Right atrium auricular region (tissue), 2 donors: ENCODE measurements at regions not wholly inside any gene's neighbourhood (a gene's known extent, or its start where the extent isn't known, plus 50 kb on each side); places are given as distances from the start of the nearest gene placed in this dataset.

ENCODE experiments used
- DNase-seq: peaks from one replicate; pipeline ENCODE4 v3.0.0-alpha.2; 2019; ENCODE audit warnings: low spot score
- H3K27ac ChIP-seq, 2 donors: fragments of 200-600 bp; sonication (generic); 1 replicate in 1 of 2; 2 replicates in 1 of 2; pipeline ENCODE4 v1.5.1; 2016 to 2019
- H3K27me3 ChIP-seq, 2 donors: fragments of 200-600 bp; sonication (generic); one replicate each; pipeline versions ENCODE4 v1.5.1 to v1.6.0; 2017 to 2019
- H3K36me3 ChIP-seq: fragments of 200-600 bp; sonication (generic); one replicate; pipeline ENCODE4 v1.5.1; 2016
- H3K4me1 ChIP-seq, 2 donors: fragments of 200-600 bp; sonication (generic); one replicate each; pipeline versions ENCODE4 v1.5.1 to v1.6.0; 2017 to 2019
- H3K4me3 ChIP-seq, 2 donors: fragments of 200-600 bp; sonication (generic); 1 replicate in 1 of 2; 2 replicates in 1 of 2; pipeline ENCODE4 v1.5.1; 2017 to 2019; ENCODE audit warnings: mild to moderate bottlenecking in 1 of 2, moderate library complexity in 1 of 2
- H3K9me3 ChIP-seq, 2 donors: fragments of 200-600 bp; sonication (generic); one replicate each; pipeline ENCODE4 v1.5.1; 2019
- CTCF ChIP-seq, 2 donors: fragments of 200-600 bp; sonication (generic); IDR thresholded peaks; one replicate each; pipeline ENCODE4 v1.5.1; 2019; ENCODE audit warnings: antibody characterized with exemption in 2 of 2

GRCh38 chr5:74402553-74402952 lies 238.0 kb downstream of the ENC1 start:
- TF ChIP-seq CTCF (IDR thresholded peaks at IDR 0.05): no peak
- no peaks in the 10 kb centered on the region for H3K4me1 ChIP-seq

GRCh38 chr5:74401946-74402320 lies 238.6 kb downstream of the ENC1 start:
- Histone ChIP-seq H3K27ac (no peak overlapping the region), H3K27me3 (no peaks in the 10 kb centered on the region), H3K4me3 (no peak overlapping the region), H3K4me1 (no peaks in the 10 kb centered on the region), H3K36me3 (no peaks in the 10 kb centered on the region), H3K9me3 (no peaks in the 10 kb centered on the region)
- TF ChIP-seq CTCF (IDR thresholded peaks at IDR 0.05): no peak
- DNase-seq: no peak

More at GRCh38 chr5:74402553-74402952, 238.0 kb downstream of the ENC1 start:
- no peaks in the 10 kb centered on the region for H3K27me3 ChIP-seq
- no peak overlapping the region for H3K4me3 ChIP-seq
- H3K36me3 ChIP-seq: no peaks in the 10 kb centered on the region
- no peak for DNase-seq
- no peak overlapping the region for H3K27ac ChIP-seq
- H3K9me3 ChIP-seq: no peaks in the 10 kb centered on the region

- Histone ChIP-seq H3K36me3 (no peaks in the 10 kb centered on the region), H3K27ac (no peak overlapping the region), H3K27me3 (no peaks in the 10 kb centered on the region), H3K9me3 (no peaks in the 10 kb centered on the region), H3K4me1 (no peaks in the 10 kb centered on the region), H3K4me3 (no peak overlapping the region)
- TF ChIP-seq CTCF (IDR thresholded peaks at IDR 0.05): no peak
- no peak for DNase-seq
Measured at GRCh38 chr5:74401281-74401945, 239.1 kb downstream of the ENC1 start.

- Histone ChIP-seq H3K36me3 (no peaks in the 10 kb centered on the region), H3K27me3 (no peaks in the 10 kb centered on the region), H3K4me3 (no peak overlapping the region), H3K9me3 (no peaks in the 10 kb centered on the region), H3K27ac (no peak overlapping the region), H3K4me1 (no peaks in the 10 kb centered on the region)
- DNase-seq: no peak
- no peak for TF ChIP-seq CTCF (IDR thresholded peaks at IDR 0.05)
Measured at GRCh38 chr5:74400067-74400466, 240.5 kb downstream of the ENC1 start.

GRCh38 chr5:74396913-74397622 lies 243.5 kb downstream of the ENC1 start:
- DNase-seq: no peak
- Histone ChIP-seq H3K9me3 (no peaks in the 10 kb centered on the region), H3K4me1 (no peaks in the 10 kb centered on the region), H3K27me3 (no peaks in the 10 kb centered on the region), H3K4me3 (no peak overlapping the region), H3K36me3 (no peaks in the 10 kb centered on the region), H3K27ac (no peak overlapping the region)
- no peak for TF ChIP-seq CTCF (IDR thresholded peaks at IDR 0.05)
